Kidney epithelial cell (primary cell): ENCODE measurements at regions not wholly inside any gene's neighbourhood (a gene's known extent, or its start where the extent isn't known, plus 50 kb on each side); places are given as distances from the start of the nearest gene placed in this dataset.

ENCODE experiments used
- DNase-seq: peaks from one replicate; pipeline ENCODE4 v3.0.0-alpha.2; 2010; ENCODE audit warnings: low read depth
- H3K27me3 ChIP-seq: 2 replicates; pipeline ENCODE4 v1.6.0; 2011; ENCODE audit warnings: low read length; ENCODE audit not compliant: control insufficient read depth, insufficient read depth
- H3K36me3 ChIP-seq: 2 replicates; pipeline ENCODE4 v1.5.1; 2011; ENCODE audit warnings: low read length; ENCODE audit not compliant: control insufficient read depth, insufficient read depth
- H3K4me3 ChIP-seq: 2 replicates; pipeline ENCODE4 v1.5.1; 2011; ENCODE audit warnings: low read depth, mild to moderate bottlenecking, control low read depth, low read length
- TF ChIP-seq, protein P1 (sequence below): IDR thresholded peaks from 2 replicates; pipeline ENCODE4 v1.5.1; 2011; ENCODE audit warnings: mild to moderate bottlenecking, moderate library complexity, low read length, control low read depth, inconsistent platforms; ENCODE audit not compliant: insufficient read depth, poor library complexity, severe bottlenecking

- no peaks in the 10 kb centered on the region for H3K27me3 ChIP-seq
- no peak overlapping the region for H3K4me3 ChIP-seq
- H3K36me3 ChIP-seq, result no peaks in the 10 kb centered on the region
- peak; percentile 48 for DNase-seq
- TF ChIP-seq, protein P1, sequence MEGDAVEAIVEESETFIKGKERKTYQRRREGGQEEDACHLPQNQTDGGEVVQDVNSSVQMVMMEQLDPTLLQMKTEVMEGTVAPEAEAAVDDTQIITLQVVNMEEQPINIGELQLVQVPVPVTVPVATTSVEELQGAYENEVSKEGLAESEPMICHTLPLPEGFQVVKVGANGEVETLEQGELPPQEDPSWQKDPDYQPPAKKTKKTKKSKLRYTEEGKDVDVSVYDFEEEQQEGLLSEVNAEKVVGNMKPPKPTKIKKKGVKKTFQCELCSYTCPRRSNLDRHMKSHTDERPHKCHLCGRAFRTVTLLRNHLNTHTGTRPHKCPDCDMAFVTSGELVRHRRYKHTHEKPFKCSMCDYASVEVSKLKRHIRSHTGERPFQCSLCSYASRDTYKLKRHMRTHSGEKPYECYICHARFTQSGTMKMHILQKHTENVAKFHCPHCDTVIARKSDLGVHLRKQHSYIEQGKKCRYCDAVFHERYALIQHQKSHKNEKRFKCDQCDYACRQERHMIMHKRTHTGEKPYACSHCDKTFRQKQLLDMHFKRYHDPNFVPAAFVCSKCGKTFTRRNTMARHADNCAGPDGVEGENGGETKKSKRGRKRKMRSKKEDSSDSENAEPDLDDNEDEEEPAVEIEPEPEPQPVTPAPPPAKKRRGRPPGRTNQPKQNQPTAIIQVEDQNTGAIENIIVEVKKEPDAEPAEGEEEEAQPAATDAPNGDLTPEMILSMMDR, result peak; percentile 86
Observed at GRCh38 chr12:45543887-45544286, 185.6 kb upstream of the ARID2 start.

- TF ChIP-seq, protein P1, result no peak
- no peaks in the 10 kb centered on the region for H3K27me3 ChIP-seq
- no peaks in the 10 kb centered on the region for H3K36me3 ChIP-seq
- DNase-seq, result no peak
- H3K4me3 ChIP-seq, result no peak overlapping the region
Observed at GRCh38 chr12:45546545-45546944, 183.0 kb upstream of the ARID2 start.

GRCh38 chr12:45547132-45547531 is 182.4 kb upstream of the ARID2 start:
- TF ChIP-seq, protein P1, result no peak
- H3K27me3 ChIP-seq, result no peaks in the 10 kb centered on the region
- no peaks in the 10 kb centered on the region for H3K36me3 ChIP-seq
- no peak for DNase-seq
- no peak overlapping the region for H3K4me3 ChIP-seq

DNA sequence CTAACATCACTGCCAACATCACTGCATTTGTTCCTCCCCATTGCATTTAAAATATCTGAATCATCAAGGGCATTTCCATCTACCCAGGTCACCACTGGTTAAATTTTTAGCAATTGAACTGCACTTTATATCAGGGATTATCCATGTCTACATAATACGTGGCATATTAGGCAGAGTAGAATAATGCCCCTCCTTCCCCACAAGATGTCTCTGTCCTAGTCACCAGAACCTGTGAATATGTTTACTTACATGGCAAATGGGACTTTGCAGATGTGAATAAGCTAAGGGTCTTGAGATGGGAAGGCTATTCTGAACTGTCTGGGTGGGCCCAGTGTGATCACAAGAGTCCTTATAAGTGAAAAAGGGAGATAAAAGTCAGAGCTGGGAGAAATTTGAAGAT is 181.7 kb upstream of the ARID2 start:
- TF ChIP-seq, protein P1, result no peak
- no peak for DNase-seq
- H3K27me3 ChIP-seq, result no peaks in the 10 kb centered on the region
- no peaks in the 10 kb centered on the region for H3K36me3 ChIP-seq
- H3K4me3 ChIP-seq, result no peak overlapping the region

GRCh38 chr12:45548426-45548825 is 181.1 kb upstream of the ARID2 start:
- Histone ChIP-seq H3K27me3 (no peaks in the 10 kb centered on the region), H3K4me3 (no peak overlapping the region), H3K36me3 (no peaks in the 10 kb centered on the region)
- no peak for DNase-seq
- TF ChIP-seq, protein P1, result no peak

GRCh38 chr12:45549337-45549902 is 180.1 kb upstream of the ARID2 start:
- no peak for DNase-seq
- Histone ChIP-seq H3K27me3 (no peaks in the 10 kb centered on the region), H3K36me3 (no peaks in the 10 kb centered on the region), H3K4me3 (no peak overlapping the region)
- TF ChIP-seq, protein P1, result no peak
